ENCODE measurements at regions not wholly inside any gene's neighbourhood (a gene's known extent, or its start where the extent isn't known, plus 50 kb on each side); places are given as distances from the start of the nearest gene placed in this dataset.

- no peak for TF ChIP-seq CTCF (IDR thresholded peaks at IDR 0.05; ENCODE audit: low read depth, low read length)
- TF ChIP-seq EZH2phosphoT487 (IDR thresholded peaks at IDR 0.05; ENCODE audit: low read depth) = no peak
- no peak overlapping the region for H3K4me2 ChIP-seq (ENCODE audit: low read length)
- no peaks in the 10 kb centered on the region for H3K36me3 ChIP-seq (replicated peaks; ENCODE audit: low read depth, low read length)
- no peak overlapping the region for H3K27ac ChIP-seq (ENCODE audit: low read length)
- H3K79me2 ChIP-seq (ENCODE audit: low read length) = no peaks in the 10 kb centered on the region
- H3K4me1 ChIP-seq (ENCODE audit: low read length) = no peaks in the 10 kb centered on the region
- H4K20me1 ChIP-seq (ENCODE audit: insufficient read depth, low read length) = no peaks in the 10 kb centered on the region
- no peak overlapping the region for H2AFZ ChIP-seq (ENCODE audit: low read depth, low read length)
- no peaks in the 10 kb centered on the region for H3K9me3 ChIP-seq (ENCODE audit: insufficient read depth, low read length)
- no peak overlapping the region for H3K9ac ChIP-seq (ENCODE audit: low read length)
- H3K4me3 ChIP-seq (ENCODE audit: low read length) = no peak overlapping the region
- H3K27me3 ChIP-seq (ENCODE audit: low read depth, low read length) = peaks cover 5% of the 10 kb centered on the region; the same call in 1 of the 2 replicates
Observed at GRCh38 chr5:133839090-133839489, 129.3 kb downstream of the C5orf15 start.

GRCh38 chr5:133838286-133838685, 130.1 kb downstream of the C5orf15 start:
- no peak overlapping the region for H3K9ac ChIP-seq (ENCODE audit: low read length)
- no peak overlapping the region for H3K4me2 ChIP-seq (ENCODE audit: low read length)

GRCh38 chr5:133831491-133832224, 136.8 kb downstream of the C5orf15 start:
- Histone ChIP-seq H3K4me3 (ENCODE audit: low read length) (no peak overlapping the region), H3K4me2 (ENCODE audit: low read length) (no peak overlapping the region), H3K36me3 (replicated peaks; ENCODE audit: low read depth, low read length) (no peaks in the 10 kb centered on the region), H3K9ac (ENCODE audit: low read length) (no peak overlapping the region), H2AFZ (ENCODE audit: low read depth, low read length) (no peak overlapping the region), H4K20me1 (ENCODE audit: insufficient read depth, low read length) (no peaks in the 10 kb centered on the region), H3K79me2 (ENCODE audit: low read length) (no peaks in the 10 kb centered on the region), H3K9me3 (ENCODE audit: insufficient read depth, low read length) (no peaks in the 10 kb centered on the region), H3K27ac (ENCODE audit: low read length) (no peak overlapping the region), H3K27me3 (ENCODE audit: low read depth, low read length) (peaks cover 5% of the 10 kb centered on the region; the same call in 1 of the 2 replicates), H3K4me1 (ENCODE audit: low read length) (peaks cover 8% of the 10 kb centered on the region)
- no peak for TF ChIP-seq CTCF (IDR thresholded peaks at IDR 0.05; ENCODE audit: low read depth, low read length)
- no peak for TF ChIP-seq EZH2phosphoT487 (IDR thresholded peaks at IDR 0.05; ENCODE audit: low read depth)

More at GRCh38 chr5:133838286-133838685, 130.1 kb downstream of the C5orf15 start:
- Histone ChIP-seq H3K9me3 (ENCODE audit: insufficient read depth, low read length) (no peaks in the 10 kb centered on the region), H2AFZ (ENCODE audit: low read depth, low read length) (no peak overlapping the region), H3K27ac (ENCODE audit: low read length) (no peak overlapping the region), H3K4me1 (ENCODE audit: low read length) (no peaks in the 10 kb centered on the region), H3K79me2 (ENCODE audit: low read length) (no peaks in the 10 kb centered on the region), H3K4me3 (ENCODE audit: low read length) (no peak overlapping the region), H4K20me1 (ENCODE audit: insufficient read depth, low read length) (no peaks in the 10 kb centered on the region), H3K36me3 (replicated peaks; ENCODE audit: low read depth, low read length) (no peaks in the 10 kb centered on the region), H3K27me3 (ENCODE audit: low read depth, low read length) (peaks cover 5% of the 10 kb centered on the region; the same call in 1 of the 2 replicates)
- no peak for TF ChIP-seq CTCF (IDR thresholded peaks at IDR 0.05; ENCODE audit: low read depth, low read length)

- peaks cover 5% of the 10 kb centered on the region; the same call in 1 of the 2 replicates for H3K27me3 ChIP-seq (ENCODE audit: low read depth, low read length)
- no peak overlapping the region for H3K4me2 ChIP-seq (ENCODE audit: low read length)
- no peaks in the 10 kb centered on the region for H3K36me3 ChIP-seq (replicated peaks; ENCODE audit: low read depth, low read length)
- H3K4me1 ChIP-seq (ENCODE audit: low read length) = peaks cover 8% of the 10 kb centered on the region
- no peaks in the 10 kb centered on the region for H3K79me2 ChIP-seq (ENCODE audit: low read length)
- H3K27ac ChIP-seq (ENCODE audit: low read length) = no peak overlapping the region
- no peak overlapping the region for H3K9ac ChIP-seq (ENCODE audit: low read length)
- H3K9me3 ChIP-seq (ENCODE audit: insufficient read depth, low read length) = no peaks in the 10 kb centered on the region
- no peak overlapping the region for H2AFZ ChIP-seq (ENCODE audit: low read depth, low read length)
- H3K4me3 ChIP-seq (ENCODE audit: low read length) = no peak overlapping the region
- no peaks in the 10 kb centered on the region for H4K20me1 ChIP-seq (ENCODE audit: insufficient read depth, low read length)
- TF ChIP-seq CTCF (IDR thresholded peaks at IDR 0.05; ENCODE audit: low read depth, low read length) (no peak), EZH2phosphoT487 (IDR thresholded peaks at IDR 0.05; ENCODE audit: low read depth) (no peak)
Observed at GRCh38 chr5:133830911-133831310, 137.5 kb downstream of the C5orf15 start.

Data from OCI-LY3 (cell line).